NOMO-1 treated with DMSO at 0.1 percent for 48 hours (cell line): ENCODE measurements at regions not wholly inside any gene's neighbourhood (a gene's known extent, or its start where the extent isn't known, plus 50 kb on each side); places are given as distances from the start of the nearest gene placed in this dataset.
"Not testable (repeated sequence)": the region's sequence is repeated elsewhere in the genome, so short reads cannot be mapped to it uniquely, and the experiment has no call there.

Experiments
- DNase-seq: peaks from one replicate; lab custom pipeline; 2025; ENCODE audit not compliant: unreplicated experiment; lab: John Stamatoyannopoulos, UW

DNA sequence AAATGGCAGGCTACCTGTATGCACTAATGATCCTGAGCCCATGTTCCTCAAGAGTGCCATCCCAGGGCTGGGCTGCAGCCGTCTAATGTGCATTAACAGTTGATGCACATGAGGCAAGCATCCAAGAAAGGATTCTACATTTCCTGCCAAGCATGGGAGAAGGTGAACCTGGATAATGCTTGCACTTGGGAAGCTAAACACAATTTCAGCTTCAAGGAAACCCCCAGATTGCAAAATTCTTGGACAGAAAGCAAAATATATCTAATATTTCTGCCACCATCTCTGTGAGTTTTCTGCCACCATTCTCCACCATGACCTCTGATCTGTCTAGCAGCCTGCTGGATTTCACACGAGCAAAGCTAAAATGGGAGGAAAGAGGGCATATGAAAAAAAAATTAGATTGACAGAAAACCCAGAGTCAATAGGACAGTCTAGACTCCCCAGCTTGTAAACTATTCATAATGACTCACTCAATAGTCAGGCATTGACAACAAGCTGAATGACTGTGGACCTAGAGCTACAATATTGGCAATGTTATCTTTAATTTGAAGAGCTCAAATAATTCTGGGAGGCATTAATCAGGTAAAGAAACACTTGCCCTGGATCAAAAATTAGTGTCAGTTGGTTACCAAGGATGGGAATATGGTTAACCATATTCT, 91.9 kb upstream of the BCL2L14 start:
- DNase-seq, result no peak

GRCh38 chr12:11980115-11980514, 90.6 kb upstream of the BCL2L14 start:
- no peak for DNase-seq

DNA sequence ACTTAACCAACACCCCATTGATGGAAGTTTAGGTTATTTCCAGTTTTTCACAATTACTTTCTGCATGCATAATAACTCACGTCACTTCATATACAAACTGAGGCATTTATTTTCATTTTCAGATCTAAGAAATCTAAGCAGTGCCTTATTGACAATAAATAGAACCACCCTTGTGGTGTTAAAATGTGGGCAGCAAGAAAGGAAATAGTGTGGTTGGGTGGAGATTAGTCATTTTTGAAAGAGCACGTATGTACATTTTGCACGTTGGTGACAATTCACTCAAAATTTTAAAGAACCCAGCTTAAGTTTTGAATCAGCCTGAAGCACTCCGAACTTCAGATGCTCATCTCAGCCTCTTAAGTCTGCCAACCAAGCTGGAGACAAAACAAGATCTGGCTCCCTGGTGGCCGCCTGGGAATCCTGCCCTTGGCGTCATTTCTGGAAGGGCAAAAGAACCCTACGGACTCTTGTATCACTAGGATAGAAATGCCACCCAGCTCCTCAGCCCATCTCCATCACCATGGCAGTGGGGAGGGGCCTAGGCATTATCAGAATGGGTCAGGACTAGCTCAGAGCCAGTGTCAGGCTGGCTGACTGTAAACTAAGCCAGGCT, 89.5 kb upstream of the BCL2L14 start:
- peak; percentile 41 for DNase-seq

GRCh38 chr12:11984417-11984816, 86.3 kb upstream of the BCL2L14 start:
- no peak for DNase-seq

DNA sequence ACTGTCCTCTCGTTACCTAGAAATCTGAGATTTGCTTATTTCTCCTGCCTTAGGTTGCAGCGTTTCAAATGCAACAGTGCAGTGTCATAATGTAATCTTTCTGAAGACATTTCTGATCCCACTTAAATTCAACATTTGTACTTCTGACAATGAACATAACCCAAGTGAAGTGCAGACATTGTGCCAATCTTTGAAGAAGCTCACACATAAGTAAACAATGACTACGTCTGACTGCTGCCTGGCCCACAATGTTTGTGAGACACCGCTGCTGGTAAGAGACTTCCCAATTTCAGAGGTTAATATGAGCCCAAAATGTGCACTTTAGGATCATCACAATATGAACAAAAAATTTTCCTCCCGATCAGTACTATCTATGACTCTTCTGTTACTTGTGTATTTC, 84.6 kb upstream of the BCL2L14 start:
- DNase-seq, result no peak

DNA sequence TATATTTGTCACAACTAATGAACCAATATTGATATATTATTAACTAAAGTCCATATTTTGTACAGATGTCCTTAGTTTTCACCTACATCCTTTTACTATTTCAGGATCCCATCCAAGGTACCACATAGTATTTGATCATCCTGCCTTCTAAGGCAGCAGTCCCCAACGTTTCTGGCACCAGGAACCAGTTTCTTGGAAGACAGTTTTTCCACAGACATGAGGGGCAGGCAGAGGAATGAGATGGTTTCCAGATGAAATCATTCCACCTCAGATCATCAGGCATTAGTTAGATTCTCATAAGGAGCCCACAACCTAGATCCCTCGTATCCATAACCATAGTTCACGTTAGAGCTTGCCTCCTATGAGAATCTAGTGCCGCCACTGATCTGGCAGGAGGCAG, 82.8 kb upstream of the BCL2L14 start:
- no peak for DNase-seq

DNA sequence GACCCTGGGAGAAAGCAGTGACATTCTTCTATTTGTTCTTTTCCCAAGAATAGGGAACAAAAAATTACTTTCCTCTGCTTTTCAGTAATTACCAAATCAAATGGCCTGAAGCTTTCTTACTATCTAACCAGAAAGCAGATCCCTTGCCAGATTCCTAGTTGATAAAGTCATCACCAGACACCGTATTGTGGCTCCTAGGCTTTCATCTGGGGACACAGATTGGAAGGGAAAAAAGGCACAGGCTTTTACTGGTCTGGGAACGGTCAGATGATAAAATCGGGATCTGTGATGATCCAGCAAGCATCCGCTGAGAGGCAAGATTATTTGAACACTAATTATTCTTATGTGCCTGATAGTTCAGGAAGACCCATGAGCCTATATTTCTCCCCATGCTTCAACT, 79.1 kb upstream of the BCL2L14 start:
- DNase-seq, result no peak

- DNase-seq, result no peak
These were observed 78.2 kb upstream of the BCL2L14 start for GRCh38 chr12:11992515-11992914.

GRCh38 chr12:11998307-11998943, 72.3 kb upstream of the BCL2L14 start:
- DNase-seq, result not testable (repeated sequence)

DNA sequence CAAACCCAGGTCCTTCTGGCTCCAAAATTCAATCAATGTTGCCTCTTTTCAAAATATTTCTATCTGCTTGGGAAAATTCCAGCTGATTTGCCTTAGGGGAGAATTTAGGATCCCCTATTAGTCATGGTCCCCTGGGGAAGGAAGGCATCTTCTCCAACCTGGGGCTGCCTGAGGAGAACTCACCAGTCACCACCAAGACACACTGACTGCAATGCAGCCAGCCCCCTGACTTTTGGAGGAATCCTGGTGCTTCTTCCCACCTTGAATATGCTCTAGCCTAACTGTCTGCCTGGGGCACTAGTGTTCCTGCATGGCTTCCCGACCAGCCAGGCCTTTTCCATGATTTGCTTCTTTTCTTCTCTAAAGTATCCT, 71.8 kb upstream of the BCL2L14 start:
- no peak for DNase-seq

DNA sequence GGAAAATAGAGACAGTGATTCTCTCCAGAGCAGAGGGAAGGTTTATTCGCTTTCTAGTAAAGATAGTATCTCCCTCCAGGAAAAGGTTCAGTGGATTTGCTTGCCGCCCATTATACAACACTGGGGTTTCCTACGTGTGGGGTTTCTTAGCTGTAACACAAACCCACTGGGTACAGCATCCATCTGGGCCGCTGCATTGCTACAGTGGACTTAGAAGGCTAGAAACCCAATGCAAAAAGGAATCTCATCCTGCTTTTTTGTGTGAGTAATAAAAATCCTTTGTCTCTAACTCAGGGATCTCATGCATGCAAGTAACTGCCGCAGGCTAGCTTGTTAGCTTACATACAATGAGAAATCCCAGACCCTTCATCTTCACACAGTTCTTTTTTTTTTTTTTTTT, 67.1 kb upstream of the BCL2L14 start:
- no peak for DNase-seq

DNA sequence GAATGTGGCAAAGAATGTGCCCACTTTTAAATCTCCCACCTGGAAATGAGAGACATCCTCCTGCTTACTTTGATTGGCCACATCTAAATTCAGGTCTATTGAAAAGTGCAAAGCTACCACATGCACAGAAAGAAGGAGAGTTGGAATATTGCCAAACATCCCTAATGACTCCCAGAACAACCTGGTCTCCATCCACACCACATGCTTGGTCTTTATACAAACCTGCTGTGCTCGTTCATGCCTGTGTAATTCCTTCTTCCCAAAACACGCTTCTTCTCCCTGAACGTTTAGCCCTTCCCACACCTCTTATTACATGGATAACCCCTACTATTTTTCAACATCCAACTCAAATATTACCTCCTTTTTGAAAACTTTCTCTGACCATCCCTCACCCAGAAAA, 66.2 kb upstream of the BCL2L14 start:
- no peak for DNase-seq

DNA sequence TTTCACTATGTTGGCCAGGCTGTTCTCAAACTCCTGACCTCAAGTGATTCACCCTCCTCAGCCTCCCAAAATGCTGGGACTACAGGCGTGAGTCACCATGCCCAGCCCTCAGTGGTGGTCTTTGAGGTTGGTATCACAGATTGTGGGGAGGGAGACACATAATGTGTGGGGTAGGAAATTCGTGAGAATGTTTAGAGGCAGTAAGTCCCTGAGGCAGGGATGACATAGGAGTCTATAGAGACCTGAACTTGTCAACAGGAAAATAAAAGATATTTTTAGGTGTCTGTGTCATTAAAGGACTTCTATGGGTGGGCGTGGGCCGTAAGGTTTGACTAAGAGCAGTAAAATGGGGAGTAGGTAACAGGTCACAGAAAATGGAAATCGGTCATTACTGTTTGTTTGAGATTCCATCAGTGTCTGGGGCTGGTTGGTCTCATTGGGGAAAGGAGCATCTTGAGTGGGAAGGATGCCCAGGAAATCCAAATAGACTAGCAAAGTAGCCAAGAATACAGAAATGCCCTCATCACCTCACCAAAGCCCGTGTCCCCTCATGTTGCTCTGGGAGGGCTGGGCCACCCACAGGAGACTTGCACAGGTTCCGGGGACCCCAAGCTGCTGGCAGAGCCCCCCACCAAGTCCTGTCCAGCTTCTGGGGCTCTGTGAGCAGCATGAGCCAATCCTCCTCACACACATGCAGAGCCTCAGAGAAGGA, 63.6 kb upstream of the BCL2L14 start:
- DNase-seq, result no peak

- no peak for DNase-seq
These were observed 63.0 kb upstream of the BCL2L14 start for GRCh38 chr12:12007713-12008231.

DNA sequence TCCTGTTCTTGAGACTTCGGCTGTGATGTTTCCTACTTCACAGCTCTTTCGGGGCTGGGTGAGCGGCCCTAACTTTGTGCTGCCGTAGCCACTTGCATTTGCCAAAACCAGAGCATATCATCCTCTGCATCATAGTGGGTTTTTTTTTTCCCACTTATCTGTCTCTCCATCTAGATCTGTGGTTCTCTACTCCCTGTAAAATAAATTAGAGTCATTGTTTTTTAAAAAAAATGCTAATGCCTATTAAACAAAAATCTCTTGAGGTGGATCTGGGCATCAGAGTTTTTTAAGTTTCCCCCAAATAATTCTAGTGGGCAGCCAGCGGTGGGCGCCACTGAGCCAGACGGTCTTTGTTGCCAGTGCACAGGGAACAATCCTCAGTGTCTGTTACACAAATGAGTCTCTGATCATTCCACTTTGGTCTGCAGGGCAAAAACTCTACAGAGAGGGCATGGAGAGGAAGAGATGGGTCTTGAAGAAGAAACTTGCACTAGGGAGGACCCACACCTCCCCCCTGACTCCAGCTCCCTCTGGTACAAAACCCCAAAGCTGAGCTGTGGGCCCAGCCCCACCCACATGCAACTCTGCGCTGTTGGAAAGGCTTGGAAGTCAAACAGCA, 62.4 kb upstream of the BCL2L14 start:
- DNase-seq, result peak; percentile 10

DNA sequence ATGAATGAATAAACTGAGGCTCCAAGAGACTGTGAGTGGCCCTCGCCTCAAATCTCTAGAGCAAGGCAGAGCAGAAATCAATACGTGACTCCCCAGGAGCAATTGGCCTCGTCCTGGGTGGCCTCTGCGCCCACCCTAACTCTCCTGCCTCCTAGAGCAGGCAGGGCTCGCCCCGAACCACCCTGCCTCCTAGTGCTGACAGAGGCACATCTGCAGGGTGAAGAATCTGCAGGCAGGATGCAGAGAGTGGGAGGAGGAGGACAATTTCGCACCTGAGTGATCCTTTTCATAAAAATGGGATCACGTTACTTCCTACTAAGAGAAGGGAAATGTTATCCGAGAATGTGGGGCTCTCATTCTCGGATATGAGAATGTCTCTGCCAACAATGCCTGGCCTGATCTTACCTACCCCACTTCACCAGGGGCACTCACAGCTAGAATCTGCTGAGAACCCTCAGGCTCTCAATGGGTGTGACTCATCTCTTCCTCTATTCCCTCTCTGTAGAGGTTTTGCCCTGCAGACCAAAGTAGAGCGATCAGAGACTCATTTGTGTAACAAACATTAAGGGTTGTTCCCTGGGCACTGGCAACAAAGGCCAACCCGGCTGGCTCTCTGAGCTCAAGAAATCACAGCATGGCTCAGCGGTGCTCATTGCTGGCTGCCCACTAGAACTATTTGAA, 61.7 kb upstream of the BCL2L14 start:
- peak; percentile 91 for DNase-seq

GRCh38 chr12:12009749-12010276, 60.9 kb upstream of the BCL2L14 start:
- DNase-seq, result not testable (repeated sequence)

DNA sequence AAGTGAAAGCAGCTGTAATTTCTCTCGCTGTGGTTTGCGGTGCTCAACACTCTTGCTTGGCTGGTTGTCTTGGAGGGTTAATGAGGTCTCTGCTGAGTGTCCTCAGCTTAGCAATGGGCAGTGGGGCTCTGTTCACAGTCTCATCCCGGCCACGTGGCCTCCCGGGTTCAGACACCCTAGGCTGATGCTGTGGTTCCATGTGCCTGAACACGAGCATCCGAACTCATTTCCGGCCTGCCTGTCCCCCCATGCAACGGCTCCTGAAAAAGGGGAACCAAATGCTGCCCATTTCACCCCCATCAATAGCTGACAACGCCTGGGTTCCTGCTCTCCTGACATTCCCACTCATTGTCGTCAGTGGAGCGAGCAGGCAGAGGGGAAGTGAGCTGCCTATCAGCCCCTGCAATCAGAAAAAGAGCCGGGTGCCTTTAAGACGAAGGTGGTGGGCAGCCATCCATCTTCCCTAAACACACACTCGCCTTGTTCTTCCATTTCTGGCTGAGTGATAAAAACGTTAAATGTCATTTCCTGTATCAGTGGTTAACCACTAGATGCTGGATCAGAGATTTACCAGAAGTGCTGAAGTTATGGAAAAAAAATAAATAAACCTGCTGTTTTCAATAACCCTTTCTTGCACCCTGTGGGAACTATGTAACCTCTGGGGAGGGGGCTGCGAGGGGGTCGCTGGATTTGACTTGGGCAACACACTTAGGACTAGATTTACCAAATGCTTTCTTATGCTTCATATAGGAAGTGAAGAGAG, 60.3 kb upstream of the BCL2L14 start:
- DNase-seq, result peak; percentile 99

- no peak for DNase-seq
These were observed 58.9 kb upstream of the BCL2L14 start for GRCh38 chr12:12011880-12012260.
